GM23248 (cell line): ENCODE measurements at regions not wholly inside any gene's neighbourhood (a gene's known extent, or its start where the extent isn't known, plus 50 kb on each side); places are given as distances from the start of the nearest gene placed in this dataset.

Experiments used
- EZH2 ChIP-seq: fragments of 200-600 bp; sonication (generic); IDR thresholded peaks from 2 replicates; pipeline ENCODE4 v1.6.1; 2018; ENCODE audit warnings: antibody characterized with exemption, mild to moderate bottlenecking; ENCODE audit not compliant: insufficient read depth, poor library complexity, severe bottlenecking
- EZH2phosphoT487 ChIP-seq: fragments of 200-600 bp; sonication (generic); IDR thresholded peaks from 2 replicates; pipeline ENCODE4 v1.6.1; 2018; ENCODE audit warnings: antibody characterized with exemption, moderate library complexity, mild to moderate bottlenecking, low read depth; ENCODE audit not compliant: insufficient read depth

- no peak for TF ChIP-seq EZH2
- no peak for TF ChIP-seq EZH2phosphoT487
Measured at GRCh38 chr1:244173769-244174168, 122.7 kb downstream of the ZBTB18 start.
